GM03348 (cell line): ENCODE measurements at regions not wholly inside any gene's neighbourhood (a gene's known extent, or its start where the extent isn't known, plus 50 kb on each side); places are given as distances from the start of the nearest gene placed in this dataset.

Source experiments
- DNase-seq: peaks from one replicate; pipeline ENCODE4 v3.0.0; 2012; ENCODE audit warnings: low spot score

DNA sequence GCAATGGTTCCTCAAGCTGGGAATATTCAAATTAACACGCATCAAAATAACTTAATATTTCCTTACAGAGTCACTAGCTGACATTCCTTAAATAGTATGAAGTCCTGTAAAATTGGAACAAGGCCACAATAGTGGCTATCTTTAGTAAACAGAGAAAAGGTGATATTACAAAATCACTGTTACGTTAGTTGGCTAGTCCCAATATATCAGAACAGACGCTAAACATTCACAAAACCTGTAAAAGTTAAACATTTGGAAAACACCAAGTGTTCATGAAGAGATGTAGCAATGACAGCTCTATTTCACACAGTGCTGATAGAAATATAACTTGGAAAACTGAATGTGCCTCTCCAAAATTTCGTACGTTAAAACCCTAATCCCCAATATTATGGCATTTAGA lies 61.0 kb upstream of the FAM47C start:
- no peak for DNase-seq

DNA sequence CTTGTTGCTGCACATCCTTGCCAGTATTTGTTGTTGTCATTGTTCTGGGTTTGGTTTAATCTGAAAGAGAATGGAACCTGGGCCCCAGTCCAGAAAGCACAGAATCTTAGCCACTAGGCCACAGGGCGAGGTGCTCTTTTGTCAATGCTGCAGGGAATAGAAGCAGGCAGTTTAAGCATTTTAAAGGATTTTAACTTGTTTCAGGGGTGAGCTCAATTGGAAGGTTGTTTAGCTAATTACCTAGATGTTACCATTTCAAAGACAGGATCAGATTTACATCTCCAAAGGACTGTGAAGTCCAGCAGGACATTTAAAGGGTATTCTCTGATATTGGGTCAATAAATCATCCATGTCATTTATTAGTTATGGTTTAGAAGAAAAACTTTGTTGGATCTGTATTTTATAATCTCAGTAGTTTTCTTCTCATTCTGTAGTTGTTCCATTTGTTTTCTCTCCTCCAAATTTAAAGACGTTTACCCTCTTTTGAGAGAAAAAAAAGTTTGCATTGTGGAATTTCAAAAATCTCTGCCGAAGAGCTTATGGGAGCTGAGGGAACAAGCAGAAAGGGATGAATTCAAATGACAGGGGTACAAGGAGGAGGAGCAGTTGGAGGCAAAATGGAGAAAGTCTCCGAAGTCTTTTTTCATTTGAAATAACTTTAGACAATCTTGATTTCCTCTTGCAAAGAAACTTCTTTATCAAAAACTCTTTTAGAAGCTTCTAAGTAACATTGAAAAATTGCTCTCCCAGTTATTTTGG lies 57.5 kb upstream of the FAM47C start:
- DNase-seq = no peak

DNA sequence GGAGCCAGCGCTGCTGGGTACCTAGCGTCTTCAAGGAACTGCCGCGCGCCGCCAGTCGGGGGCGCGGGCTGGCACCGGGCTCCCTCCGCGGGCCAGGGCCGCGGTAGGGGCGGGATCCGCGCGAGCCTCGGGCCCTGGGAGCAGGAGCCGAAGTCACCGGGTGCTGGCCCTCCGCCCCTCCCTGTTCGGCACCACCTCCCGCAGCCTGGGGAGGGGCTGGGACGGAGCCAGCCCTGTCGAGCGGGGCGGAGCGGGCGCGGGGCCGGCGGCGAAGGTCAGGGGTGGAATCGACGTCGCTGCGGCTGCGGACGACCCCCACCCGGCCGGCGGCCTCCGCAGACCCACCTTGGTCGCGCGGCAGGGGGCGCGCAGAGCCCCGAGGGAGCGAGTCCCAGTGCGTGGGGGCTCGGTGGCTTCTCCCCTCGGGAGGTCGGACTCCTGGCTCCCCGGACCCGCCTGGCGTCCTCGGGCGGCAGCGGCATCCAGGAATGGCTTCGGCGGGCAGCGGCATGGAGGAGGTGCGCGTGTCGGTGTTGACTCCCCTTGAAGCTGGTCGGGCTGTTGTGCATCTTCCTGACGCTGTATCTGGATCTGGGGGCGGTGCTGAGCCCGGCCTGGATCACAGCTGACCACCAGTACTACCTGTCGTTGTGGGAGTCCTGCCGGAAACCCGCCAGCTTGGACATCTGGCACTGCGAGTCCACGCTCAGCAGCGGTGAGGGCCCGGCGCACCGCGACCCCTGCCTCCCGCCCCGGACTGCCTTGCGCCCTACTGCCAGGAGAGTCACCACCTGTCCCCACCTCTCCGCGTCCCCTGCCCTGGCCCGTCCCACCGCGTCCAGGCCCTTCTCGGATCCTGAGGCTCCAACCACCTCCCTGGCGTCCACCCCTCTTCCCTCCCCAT lies 50.5 kb upstream of the FAM47C start:
- no peak for DNase-seq
